Stimulated activated CD4-positive, alpha-beta T cell treated with anti-CD3 and anti-CD28 coated beads, Interleukin-15, amount 100 ng/mL, for 48 hours (primary cell): ENCODE measurements at regions not wholly inside any gene's neighbourhood (a gene's known extent, or its start where the extent isn't known, plus 50 kb on each side); places are given as distances from the start of the nearest gene placed in this dataset.

Source experiments
- DNase-seq, 2 donors: peaks; one replicate each; pipeline ENCODE4 v3.0.0-alpha.2; 2020; ENCODE audit warnings: low read depth in 2 of 2

- DNase-seq = no peak
Measured at GRCh38 chr2:8629402-8629801, 52.5 kb upstream of the ID2 start.

- no peak for DNase-seq
Measured at GRCh38 chr2:8630676-8631464, 51.0 kb upstream of the ID2 start.

- no peak for DNase-seq
Measured at GRCh38 chr2:8631465-8632005, 50.3 kb upstream of the ID2 start.
